GM19035 (cell line): ENCODE measurements at regions not wholly inside any gene's neighbourhood (a gene's known extent, or its start where the extent isn't known, plus 50 kb on each side); places are given as distances from the start of the nearest gene placed in this dataset.

ENCODE experiments used
- ATAC-seq: cut with Tn5 transposase; IDR thresholded peaks from one replicate; pipeline ENCODE4 v1.9.1; 2021; ENCODE audit not compliant: unreplicated experiment

DNA sequence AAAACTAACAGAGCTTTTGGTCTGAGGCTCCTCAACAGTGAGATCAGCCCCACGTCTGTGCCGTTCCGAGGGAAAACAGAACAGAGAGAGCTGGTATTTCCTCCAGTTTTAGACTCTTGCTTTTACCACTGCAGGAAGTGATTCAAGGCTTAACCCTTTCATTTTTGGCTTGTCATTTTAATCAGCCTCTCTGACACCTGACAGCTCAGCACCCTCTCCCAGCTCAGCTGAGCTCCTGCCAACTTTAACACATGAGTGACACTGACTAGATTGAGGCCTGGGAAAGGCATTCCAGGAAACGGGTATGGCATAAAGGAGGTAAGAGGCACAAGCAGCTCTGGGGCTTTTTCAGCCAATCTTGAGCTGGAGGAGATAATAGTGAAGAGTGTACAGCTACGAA is 239.4 kb upstream of the SKOR2 start:
- ATAC-seq, result no peak

DNA sequence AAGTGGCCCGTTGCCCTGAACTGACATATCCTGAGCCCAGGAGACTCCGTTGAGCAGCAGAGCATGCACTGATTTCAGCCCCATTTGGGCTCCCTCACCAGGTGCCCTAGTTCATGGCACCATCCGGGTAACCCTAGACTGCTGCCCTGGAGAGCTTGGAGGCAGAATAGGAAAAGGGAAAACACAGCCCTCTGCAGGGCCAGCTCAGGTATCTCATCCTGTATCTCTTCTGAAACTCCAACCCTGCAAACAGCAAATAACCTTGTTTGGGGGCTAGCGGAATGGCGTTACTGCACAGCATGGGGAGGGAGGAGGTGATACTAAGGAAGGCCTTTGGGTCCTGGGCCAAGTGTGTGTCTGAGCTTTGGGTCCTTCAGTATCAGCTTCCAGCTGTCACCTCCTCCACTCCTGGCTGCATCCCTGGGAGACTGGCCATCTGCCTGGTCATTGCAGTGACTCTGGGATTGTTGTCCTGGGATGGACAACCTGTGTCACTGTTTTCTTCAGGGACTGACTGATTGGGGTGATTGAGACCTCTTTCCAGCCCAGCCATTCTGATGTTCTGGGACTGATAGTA is 233.8 kb upstream of the SKOR2 start:
- ATAC-seq, result no peak

- ATAC-seq, result no peak
These were observed 232.6 kb upstream of the SKOR2 start for GRCh38 chr18:47484068-47484467.

DNA sequence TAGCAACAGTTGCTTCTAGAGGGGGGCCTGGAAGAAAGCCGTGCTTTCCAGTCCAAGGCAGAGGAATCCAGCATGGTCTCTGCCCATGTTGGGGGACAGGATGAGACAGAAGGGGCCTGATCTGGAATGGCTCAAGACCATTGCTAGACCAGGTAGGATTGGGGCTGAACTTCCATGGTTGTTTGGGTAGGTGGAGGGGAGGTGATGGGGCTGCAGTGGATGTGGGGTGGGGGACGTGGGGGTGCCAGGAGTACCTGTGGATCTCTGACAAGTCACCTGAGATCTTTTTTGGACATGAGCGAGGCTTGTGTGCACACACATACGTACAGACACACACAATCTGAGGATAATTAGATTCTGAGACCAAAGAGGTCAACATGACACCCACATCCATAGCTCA is 228.7 kb upstream of the SKOR2 start:
- ATAC-seq, result no peak

DNA sequence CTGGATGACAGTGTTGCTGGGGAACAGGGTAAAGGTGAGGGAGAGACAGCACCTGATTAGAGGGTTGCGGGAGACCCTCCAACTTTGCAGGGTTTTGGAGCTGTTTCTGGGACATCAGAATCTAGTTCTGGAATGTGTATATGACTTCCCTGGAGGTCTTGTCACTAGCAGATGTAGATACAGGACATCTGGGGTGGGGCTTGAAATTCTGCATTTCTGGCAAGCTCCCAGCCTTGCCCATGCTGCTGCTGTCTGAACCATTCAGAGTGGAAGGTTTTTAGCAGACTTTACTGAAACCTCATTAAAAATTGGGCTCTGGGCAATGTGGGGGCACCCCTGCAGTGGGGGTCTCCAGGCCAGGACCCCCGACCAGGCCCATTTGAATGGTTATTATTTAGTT is 220.3 kb upstream of the SKOR2 start:
- ATAC-seq, result no peak

GRCh38 chr18:47470941-47471340 is 219.5 kb upstream of the SKOR2 start:
- no peak for ATAC-seq

DNA sequence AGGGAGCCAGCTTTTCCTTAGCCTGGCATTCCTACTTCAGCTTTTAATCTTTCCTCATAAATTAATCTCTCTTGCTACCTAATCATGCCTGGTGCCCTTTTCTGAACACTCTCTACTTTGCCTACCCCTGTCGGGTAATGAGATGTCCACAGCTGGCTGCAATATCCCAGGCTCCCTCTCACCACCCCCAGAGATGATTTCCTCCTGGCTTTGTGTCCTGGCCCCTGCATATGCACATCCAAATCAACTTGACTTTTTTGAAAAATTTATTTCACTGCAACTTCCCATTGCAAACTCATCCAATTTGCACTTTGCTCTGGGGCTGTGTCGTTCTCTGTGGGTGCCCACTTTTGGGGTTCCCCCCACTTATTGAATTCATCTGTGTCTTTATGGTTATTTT is 218.1 kb upstream of the SKOR2 start:
- no peak for ATAC-seq

DNA sequence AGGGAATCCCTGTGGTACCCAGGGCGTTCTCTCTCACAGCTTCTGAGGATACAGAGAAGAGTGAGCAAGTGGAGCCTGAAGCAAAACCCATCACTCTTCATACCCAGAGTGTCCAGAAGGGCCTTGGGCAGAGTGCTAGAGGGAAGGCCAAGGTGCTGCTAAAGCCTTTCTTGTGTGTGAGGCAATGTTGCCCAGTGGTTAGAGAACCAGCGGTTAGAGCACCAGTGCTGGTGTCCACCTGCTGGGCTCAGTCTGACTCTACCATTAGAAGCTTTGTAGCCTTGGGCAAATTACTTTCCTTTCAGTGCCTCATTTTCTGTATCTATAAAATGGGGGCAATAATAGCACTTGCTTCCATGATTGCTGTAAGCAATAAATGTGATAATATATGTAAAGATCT is 210.5 kb upstream of the SKOR2 start:
- no peak for ATAC-seq

GRCh38 chr18:47461406-47461948 is 210.0 kb upstream of the SKOR2 start:
- no peak for ATAC-seq

DNA sequence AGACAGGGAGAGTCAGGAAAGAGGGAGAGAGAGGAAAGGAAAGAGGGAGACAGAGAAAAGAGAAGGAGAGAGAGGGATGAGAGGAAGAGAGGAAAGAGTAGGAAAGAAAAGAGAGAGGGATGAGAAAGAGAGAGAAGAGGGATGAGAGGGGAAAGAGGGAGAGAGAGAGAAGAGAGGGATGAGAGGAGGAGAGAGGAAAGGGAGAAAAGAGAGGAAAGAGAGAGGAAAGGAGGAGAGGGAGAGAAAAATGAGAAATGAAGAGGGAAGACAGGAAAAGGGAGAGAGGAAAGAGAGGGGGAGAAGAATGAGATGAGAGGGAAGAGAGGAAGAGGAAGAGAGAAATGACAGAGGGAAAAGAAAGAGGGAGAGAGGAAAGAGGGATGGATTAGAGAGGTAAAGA is 207.0 kb upstream of the SKOR2 start:
- ATAC-seq, result no peak

DNA sequence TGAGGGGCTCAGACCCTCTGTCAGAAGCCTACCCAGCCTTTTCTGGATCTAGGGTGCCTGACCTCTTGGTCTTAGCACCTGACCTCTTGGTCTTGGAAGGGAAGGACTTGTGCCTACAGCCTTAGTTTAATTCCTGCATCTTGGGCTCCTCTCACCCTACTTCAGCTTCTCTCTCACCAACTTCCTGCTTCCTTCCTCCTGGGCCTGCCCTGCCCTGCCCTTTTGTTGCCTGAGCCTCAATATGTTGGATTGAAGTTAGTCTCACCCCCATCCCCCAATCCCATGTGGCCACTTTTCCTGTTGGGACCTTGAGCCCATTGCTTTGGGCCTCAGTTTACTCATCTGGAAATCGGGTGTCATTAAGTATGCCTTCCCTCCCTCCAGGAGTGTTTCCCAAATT is 206.2 kb upstream of the SKOR2 start:
- no peak for ATAC-seq

DNA sequence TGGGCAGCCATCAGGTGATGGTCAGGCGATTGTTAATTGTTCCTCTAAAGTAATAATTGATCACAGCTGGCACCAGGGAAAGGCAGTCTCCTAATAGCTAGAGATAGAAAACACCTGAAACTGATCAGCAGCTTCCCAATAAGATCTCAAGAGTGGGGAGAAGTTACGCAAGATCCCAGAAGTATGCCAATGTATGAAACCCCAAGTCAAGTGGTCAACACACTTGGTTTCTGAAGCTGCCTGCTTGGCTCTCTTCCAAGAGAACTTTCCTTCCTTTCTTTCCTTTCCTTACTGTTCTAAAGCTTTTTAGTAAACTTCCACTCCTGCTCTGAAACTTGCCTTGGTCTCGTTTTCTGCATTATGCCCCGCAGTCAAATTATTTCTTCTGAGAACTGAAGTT is 201.6 kb upstream of the SKOR2 start:
- no peak for ATAC-seq

- ATAC-seq, result no peak
These were observed 197.5 kb upstream of the SKOR2 start for GRCh38 chr18:47448956-47449355.

DNA sequence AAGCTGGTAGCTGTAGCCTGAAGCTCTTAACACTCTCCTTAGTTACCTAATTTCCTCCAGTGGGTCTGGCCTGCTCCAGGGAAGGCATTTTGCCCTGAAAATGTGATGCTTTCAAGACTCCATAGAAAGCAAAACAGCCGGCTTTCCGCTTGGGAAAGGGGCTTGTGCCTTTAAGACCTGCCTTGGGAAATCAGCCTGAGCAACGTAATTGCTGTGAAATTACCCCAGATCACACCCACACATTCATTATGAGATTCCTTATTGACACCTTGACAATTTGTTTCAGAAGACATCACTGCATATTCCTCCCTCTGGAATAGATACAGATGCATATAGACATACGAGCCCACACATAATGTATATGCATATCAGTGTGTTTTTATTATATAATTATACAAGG is 190.5 kb upstream of the SKOR2 start:
- ATAC-seq, result no peak

- no peak for ATAC-seq
These were observed 186.5 kb upstream of the SKOR2 start for GRCh38 chr18:47438001-47438400.

DNA sequence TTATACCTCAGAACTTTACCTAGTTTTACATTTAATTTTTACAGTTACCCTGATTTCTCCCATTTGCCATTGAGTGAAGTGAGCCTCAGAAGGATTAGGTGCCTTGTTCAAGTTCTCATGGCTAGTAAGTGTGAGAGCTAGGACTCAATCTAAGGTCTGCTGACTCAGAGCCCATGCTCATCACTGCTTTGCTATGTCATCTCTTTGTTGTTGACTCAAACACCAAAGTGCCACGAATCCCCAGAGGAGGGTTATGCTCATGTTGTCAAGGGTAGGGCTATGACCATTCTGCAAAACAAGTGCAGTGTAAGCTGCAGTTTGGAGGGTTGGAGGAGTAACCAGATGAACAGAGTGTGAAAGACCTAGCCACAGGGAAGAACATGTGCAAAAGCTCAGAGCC is 185.4 kb upstream of the SKOR2 start:
- no peak for ATAC-seq

DNA sequence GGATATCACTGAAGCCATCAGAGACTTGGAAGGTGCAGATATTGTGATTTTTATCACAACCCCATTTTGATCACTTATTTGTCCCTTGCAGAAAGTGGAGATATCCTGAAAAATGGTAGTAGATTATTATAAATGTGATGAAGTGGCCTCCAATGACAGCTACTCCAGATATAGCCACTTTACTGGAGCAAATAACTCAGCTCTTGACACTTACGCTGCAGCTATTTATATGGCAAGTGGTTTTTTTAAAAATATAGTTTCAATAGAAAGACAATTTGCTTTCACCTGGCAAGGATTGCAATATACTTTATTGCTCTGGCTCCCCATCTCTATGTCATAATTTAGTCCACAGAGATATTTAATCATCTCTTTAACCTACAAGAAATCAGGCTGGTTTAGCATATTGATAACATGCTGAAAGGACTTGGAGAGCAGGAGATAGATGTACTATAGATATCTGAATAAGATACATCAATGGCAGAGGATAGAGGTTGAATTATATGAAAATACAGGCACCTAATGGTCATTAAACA is 182.8 kb upstream of the SKOR2 start:
- no peak for ATAC-seq

GRCh38 chr18:47427923-47428637 is 176.6 kb upstream of the SKOR2 start:
- ATAC-seq, result no peak

DNA sequence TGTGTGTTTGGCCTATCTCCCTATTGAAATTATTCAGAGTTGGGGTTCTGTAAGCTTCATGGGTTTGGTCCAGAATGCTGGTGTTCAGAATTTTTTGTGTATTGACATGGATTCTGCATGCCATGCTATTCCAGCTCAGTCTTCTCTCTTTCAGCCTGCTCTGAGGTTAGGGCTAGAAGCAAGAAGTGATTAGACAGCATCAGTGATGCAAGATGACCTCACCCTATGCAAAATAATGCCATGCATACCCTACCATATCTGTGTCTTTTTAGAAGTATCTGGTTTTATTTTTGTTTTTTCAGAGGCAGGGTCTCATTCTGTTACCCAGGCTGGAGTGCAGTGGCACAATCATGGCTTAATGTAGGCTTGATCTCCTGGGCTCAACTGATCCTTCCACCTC is 175.6 kb upstream of the SKOR2 start:
- ATAC-seq, result no peak

- ATAC-seq, result no peak
These were observed 173.9 kb upstream of the SKOR2 start for GRCh38 chr18:47425365-47425764.

DNA sequence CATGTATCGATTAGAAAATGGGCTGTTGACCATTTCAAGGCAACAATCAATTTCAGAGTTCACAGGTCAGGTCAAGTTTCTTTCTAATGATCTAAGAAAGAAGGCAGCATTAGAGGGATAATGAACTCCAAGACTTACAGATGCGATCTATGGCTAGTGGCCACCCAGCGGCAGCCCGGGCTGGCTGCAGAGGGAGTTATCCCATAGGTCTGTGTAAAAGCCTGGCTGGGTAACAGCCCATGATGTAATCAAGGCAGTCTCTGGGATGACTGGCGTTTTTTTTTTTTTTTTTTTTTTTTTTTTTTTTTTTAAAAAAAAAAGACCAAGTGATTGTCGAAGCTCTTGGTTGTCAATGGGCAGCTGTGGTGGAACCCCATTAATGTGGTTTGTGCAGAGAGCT is 171.1 kb upstream of the SKOR2 start:
- ATAC-seq, result no peak

GRCh38 chr18:47420130-47420529 is 168.7 kb upstream of the SKOR2 start:
- peak; percentile 85 for ATAC-seq

DNA sequence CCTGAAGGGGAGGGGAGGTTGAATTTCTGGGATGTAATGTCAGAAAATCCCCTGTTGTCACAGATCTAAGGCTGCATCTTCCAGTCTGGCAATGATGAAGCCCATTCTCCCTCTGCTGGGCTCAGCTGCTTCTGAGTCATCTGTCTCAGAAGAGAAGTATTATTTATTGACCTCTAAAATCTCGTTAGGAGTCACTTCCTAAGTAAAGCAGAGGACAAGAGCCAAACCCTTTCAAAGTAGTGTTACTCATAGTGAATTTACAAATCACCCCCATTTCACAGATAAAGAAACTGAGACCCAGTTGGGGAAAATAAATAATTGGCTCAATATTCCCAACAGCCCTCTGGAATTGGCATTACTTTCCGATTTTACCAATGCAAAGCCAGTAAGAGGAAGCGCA is 167.3 kb upstream of the SKOR2 start:
- no peak for ATAC-seq
